K562 (cell line): ENCODE measurements at regions not wholly inside any gene's neighbourhood (a gene's known extent, or its start where the extent isn't known, plus 50 kb on each side); places are given as distances from the start of the nearest gene placed in this dataset.

Experiments
- BRD9 ChIP-seq: fragments of 450-650 bp; IDR thresholded peaks from 2 replicates; pipeline ENCODE4 v1.6.1; 2018; ENCODE audit warnings: low read depth; ENCODE audit not compliant: partially characterized antibody
- POLR2AphosphoS5 ChIP-seq: IDR thresholded peaks from 2 replicates; pipeline ENCODE4 v1.6.1; 2011; ENCODE audit warnings: mild to moderate bottlenecking, low read depth, low read length, moderate library complexity; ENCODE audit not compliant: control insufficient read depth, insufficient read depth
- ZNF124 ChIP-seq: sonication (generic); formaldehyde crosslinking; IDR thresholded peaks from 2 replicates; pipeline ENCODE4 v1.8.1; 2022; ENCODE audit warnings: missing genetic modification reagents

DNA sequence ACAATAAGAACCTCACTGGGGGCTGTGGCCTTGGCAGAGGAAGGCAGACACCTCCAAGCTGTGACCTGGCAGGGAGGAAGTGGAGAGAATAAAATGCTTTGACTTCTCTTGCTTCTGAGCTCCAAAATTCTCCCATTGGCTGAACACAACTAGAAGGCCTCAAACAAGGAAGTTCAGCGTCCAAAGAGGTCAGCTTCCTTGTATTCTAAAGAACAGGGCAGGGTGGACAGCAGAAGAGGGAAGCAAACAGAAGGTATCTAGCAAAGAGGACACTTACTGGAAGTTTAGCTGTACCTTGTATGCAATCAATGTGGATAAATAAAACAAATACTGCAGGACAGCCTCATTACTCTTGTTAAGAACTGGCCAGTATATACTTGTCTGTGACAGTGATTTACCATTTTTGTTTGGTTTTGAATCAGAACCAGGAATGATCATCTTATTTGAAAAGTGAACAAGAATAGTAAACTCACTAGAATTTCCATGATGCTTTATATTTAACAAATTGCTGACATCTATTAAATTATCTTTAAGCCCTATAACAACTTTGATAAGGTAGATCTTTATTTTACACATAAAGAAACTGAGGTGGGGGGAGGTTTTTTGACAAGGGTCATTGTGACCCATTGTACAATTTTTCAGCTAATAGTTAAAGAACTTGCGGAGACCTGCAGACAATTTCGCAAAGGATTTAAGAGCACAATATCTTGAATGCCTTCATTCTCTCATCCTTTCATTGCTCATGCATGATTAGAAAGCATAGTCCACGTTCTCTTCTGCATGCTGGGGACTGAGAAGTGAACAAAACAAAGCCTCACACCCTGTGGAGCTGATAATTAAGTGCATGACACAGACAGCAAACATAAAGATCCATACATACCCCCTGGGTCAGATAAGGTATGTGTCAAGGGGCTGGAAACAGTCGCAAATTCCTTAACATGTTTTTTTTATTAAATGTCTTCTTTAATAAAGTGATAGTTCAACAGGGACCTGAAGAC is 1448.0 kb downstream of the AACS start:
- no peak for TF ChIP-seq POLR2AphosphoS5
- no peak for TF ChIP-seq BRD9
- TF ChIP-seq ZNF124: no peak
